A673 (cell line): ENCODE measurements at regions not wholly inside any gene's neighbourhood (a gene's known extent, or its start where the extent isn't known, plus 50 kb on each side); places are given as distances from the start of the nearest gene placed in this dataset.
"Not testable (repeated sequence)": the region's sequence is repeated elsewhere in the genome, so short reads cannot be mapped to it uniquely, and the experiment has no call there.

Experiments used
- CTCF ChIP-seq: fragments of 300-800, 200-600 bp; sonication (generic); conservative IDR thresholded peaks from 2 replicates; pipeline ENCODE4 v1.5.1; 2017; ENCODE audit warnings: low read depth, mild to moderate bottlenecking, antibody characterized with exemption, low read length, moderate library complexity, mixed read lengths
- EZH2 ChIP-seq: fragments of 200-600 bp; sonication (generic); IDR thresholded peaks from 2 replicates; pipeline ENCODE4 v1.6.1; 2017; ENCODE audit warnings: borderline replicate concordance, low read depth, mild to moderate bottlenecking, mixed read lengths, antibody characterized with exemption, low read length; ENCODE audit not compliant: poor library complexity, severe bottlenecking

GRCh38 chr6:27796736-27797481 is 115.3 kb downstream of the OR2B2 start:
- not testable (repeated sequence) for TF ChIP-seq CTCF, EZH2
